KOPT-K1 (cell line): ENCODE measurements at regions not wholly inside any gene's neighbourhood (a gene's known extent, or its start where the extent isn't known, plus 50 kb on each side); places are given as distances from the start of the nearest gene placed in this dataset.

Experiments used
- H3K27ac ChIP-seq: fragments of 200-600 bp; sonication (generic); 2 replicates; pipeline ENCODE4 v1.5.1; 2016; ENCODE audit warnings: antibody characterized with exemption, mild to moderate bottlenecking, low read depth, low read length; ENCODE audit not compliant: poor library complexity, severe bottlenecking
- H3K36me3 ChIP-seq: fragments of 200-600 bp; sonication (generic); 2 replicates; pipeline ENCODE4 v1.5.1; 2017; ENCODE audit warnings: antibody characterized with exemption, mild to moderate bottlenecking, low read length, moderate library complexity; ENCODE audit not compliant: insufficient read depth
- H3K9me3 ChIP-seq: fragments of 200-600 bp; sonication (generic); 2 replicates; pipeline ENCODE4 v1.5.1; 2017; ENCODE audit warnings: antibody characterized with exemption, low read length, mild to moderate bottlenecking; ENCODE audit not compliant: insufficient read depth, poor library complexity, severe bottlenecking

DNA sequence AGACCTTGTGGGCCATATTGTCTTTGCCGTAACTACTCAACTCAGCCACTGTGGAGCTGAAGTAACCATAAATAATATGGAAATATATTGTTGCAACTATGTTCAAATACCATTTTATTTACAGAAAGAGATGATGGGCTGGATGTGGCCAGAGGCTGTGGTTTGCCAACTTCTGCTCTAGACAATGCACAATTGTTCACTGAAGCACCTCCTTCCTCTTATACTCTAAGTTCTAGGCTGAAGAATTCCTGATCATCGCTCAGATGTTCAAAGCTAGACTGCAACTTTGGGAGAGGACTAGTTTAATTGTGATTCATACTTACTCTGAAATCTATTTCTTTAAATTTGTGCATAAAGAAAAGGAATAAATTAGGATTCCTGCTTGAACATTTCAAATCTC is 245.0 kb downstream of the TAF11L14 start:
- H3K9me3 ChIP-seq = no peaks in the 10 kb centered on the region
- no peaks in the 10 kb centered on the region for H3K36me3 ChIP-seq
- H3K27ac ChIP-seq = no peak overlapping the region

DNA sequence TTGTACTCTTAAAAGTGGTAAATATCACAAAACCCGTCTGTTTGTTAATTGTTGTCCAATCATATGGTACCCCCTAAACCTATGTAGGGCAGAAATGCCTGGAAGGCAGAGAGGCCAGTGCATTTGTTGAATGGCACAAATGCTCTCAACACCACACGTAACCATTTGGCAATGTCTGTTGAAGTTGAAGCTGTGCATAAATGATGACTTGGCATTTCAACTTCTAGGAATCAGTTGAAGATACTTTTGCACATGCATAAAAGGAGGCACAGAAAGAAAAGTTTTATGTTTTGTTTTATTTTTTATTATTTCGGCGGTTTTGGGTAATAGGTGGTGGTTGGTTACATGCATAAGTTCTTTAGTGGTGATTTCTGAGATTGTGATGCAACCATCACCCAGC is 246.6 kb downstream of the TAF11L14 start:
- H3K9me3 ChIP-seq = no peaks in the 10 kb centered on the region
- H3K36me3 ChIP-seq = no peaks in the 10 kb centered on the region
- no peak overlapping the region for H3K27ac ChIP-seq

DNA sequence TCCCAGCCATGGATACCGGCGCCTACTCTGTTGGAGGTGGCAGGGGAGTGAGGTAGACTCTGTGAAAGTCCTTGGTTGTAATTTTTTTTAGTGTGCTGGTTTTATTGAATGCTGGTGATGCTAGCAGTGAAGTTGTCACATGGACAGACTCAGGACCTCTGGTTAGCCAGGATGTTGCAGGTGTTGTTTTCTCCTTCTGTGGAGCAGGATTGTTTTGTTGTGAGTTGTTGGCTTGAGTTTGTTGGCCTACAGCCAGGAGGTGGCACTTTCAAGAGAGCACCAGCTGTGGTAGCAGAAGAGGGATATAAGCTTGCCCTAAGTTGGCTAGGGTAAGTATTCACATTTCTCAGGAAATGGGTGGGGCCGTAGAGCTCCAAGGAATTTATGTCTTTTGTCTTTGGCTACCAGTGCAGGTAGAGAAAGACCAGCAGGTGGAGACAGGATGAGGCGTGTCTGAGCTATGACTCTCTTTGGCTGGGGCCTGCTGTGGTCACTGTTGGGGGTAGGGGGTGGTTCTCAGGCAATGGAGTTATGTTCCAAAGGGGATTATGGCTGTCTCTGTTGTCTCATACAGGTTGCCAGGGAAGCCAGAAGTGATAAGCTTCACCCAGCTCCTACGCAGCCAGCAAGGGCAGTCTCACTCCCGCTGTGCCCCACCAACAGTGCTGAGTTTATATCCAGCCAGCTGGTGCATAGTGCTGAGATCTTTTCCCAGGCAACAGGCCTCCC is 248.7 kb downstream of the TAF11L14 start:
- Histone ChIP-seq H3K27ac (no peak overlapping the region), H3K9me3 (no peaks in the 10 kb centered on the region), H3K36me3 (no peaks in the 10 kb centered on the region)

GRCh38 chr5:17888155-17888554 is 253.9 kb downstream of the TAF11L14 start:
- Histone ChIP-seq H3K9me3 (no peaks in the 10 kb centered on the region), H3K36me3 (no peaks in the 10 kb centered on the region), H3K27ac (no peak overlapping the region)

- Histone ChIP-seq H3K36me3 (no peaks in the 10 kb centered on the region), H3K27ac (no peak overlapping the region), H3K9me3 (no peaks in the 10 kb centered on the region)
Measured at GRCh38 chr5:17890501-17890900, 256.2 kb downstream of the TAF11L14 start.

DNA sequence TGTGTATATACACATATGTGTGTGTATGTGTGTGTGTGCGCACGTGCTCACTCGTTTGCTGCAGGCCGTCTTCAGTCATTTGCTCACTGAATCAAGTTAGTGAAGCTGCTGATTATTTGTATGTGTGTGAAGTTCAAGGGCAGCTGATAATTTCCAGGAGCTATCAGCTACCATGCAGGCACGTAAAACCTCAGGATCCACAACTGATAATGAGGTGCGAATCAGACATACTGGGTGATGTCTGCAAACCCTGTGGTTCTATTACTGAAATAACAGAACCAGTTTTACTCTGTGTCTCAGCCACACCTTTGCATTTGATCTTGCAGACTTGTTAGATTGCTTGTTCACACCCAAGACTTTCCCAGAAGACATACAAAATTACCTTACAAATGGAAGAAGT is 257.6 kb downstream of the TAF11L14 start:
- H3K36me3 ChIP-seq = no peaks in the 10 kb centered on the region
- no peak overlapping the region for H3K27ac ChIP-seq
- H3K9me3 ChIP-seq = no peaks in the 10 kb centered on the region

- H3K36me3 ChIP-seq = no peaks in the 10 kb centered on the region
- H3K9me3 ChIP-seq = no peaks in the 10 kb centered on the region
Measured at GRCh38 chr5:17893026-17893635, 258.9 kb downstream of the TAF11L14 start.

GRCh38 chr5:17895288-17896033 is 261.2 kb downstream of the TAF11L14 start:
- Histone ChIP-seq H3K27ac (no peak overlapping the region), H3K9me3 (no peaks in the 10 kb centered on the region), H3K36me3 (no peaks in the 10 kb centered on the region)

More at GRCh38 chr5:17893026-17893635, 258.9 kb downstream of the TAF11L14 start:
- H3K27ac ChIP-seq = no peak overlapping the region

DNA sequence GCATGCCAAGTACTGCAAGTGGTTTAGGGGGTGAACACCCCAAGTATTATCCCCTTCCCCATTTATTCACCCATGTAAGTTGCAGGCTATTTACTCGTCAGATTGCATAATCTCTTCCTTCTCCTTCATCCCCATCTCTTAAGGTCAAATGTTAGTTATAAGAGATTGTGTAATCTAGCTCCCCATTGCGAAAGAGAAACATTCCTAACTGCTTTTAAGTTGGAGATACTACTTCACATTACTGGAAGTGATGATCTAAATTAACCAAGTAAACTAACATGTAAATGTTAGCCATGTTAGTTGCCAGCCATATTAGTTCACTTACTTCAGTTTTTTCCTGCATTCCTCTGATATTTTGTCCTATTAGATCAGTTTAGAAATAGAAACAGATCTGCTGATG is 262.3 kb downstream of the TAF11L14 start:
- Histone ChIP-seq H3K27ac (no peak overlapping the region), H3K9me3 (no peaks in the 10 kb centered on the region), H3K36me3 (no peaks in the 10 kb centered on the region)

- Histone ChIP-seq H3K9me3 (no peaks in the 10 kb centered on the region), H3K27ac (no peak overlapping the region)
Measured at GRCh38 chr5:17897776-17898175, 263.5 kb downstream of the TAF11L14 start.

DNA sequence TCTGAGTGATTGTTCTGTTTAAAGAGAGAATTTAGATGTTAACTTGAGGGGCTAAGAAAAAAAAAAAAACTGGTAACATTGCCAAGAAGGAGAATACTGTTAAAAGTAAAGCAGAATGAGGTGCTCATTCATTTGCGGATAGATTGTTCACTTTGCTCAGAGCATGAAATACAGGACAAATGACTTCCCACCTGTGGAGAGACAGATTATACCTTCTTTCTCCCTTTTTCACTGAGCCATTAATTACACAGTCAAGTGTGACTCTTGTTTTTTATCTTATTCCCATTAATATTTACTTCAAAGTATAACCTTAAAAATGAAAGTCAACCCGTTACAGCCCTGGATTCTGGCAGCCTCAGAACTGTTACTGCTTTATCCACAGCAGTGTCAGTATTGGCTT is 264.5 kb downstream of the TAF11L14 start:
- Histone ChIP-seq H3K36me3 (no peaks in the 10 kb centered on the region), H3K27ac (no peak overlapping the region), H3K9me3 (no peaks in the 10 kb centered on the region)

More at GRCh38 chr5:17897776-17898175, 263.5 kb downstream of the TAF11L14 start:
- H3K36me3 ChIP-seq = no peaks in the 10 kb centered on the region

GRCh38 chr5:17907094-17907493 is 272.8 kb downstream of the TAF11L14 start:
- H3K27ac ChIP-seq = no peak overlapping the region
- H3K9me3 ChIP-seq = no peaks in the 10 kb centered on the region
- H3K36me3 ChIP-seq = no peaks in the 10 kb centered on the region

DNA sequence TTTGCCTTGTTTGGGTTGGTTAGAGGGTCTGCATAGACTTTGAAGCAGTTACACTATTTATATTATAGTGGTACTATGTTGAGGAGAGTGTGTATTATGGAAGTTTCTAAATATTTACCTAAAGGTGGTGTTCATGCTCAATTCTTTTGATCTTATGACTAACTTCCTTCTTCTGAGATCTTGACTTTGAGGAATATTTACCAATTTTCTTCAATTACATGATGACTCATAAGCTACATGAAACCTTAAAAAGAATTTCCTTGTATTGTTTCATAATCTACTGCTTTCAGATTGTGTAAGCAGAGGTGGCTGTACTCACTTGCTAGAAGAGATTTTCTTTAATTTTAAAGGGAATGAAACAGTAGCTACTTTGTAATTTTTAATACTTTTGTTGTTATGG is 276.1 kb downstream of the TAF11L14 start:
- Histone ChIP-seq H3K36me3 (no peaks in the 10 kb centered on the region), H3K27ac (no peak overlapping the region), H3K9me3 (no peaks in the 10 kb centered on the region)

- Histone ChIP-seq H3K27ac (no peak overlapping the region), H3K36me3 (no peaks in the 10 kb centered on the region), H3K9me3 (no peaks in the 10 kb centered on the region)
Measured at GRCh38 chr5:17912794-17913193, 278.5 kb downstream of the TAF11L14 start.

DNA sequence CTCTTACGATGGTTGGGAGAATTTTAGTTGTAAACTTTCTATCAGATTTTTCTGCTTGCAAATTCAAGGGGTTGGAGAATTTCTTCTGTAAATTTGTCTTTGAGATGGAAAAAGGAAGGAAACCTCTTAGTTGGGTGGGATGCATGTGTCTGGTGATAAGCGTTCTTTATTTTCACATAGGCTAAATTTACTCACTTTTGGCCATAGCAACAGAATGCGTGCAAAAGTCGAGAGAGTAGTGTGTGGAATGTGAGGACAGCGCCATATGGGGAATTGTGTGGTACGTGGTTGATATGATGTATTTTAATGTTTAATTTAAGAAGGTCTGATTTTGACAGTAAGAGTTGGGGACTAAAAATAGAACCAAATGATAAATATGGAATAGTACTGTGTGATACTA is 282.2 kb downstream of the TAF11L14 start:
- Histone ChIP-seq H3K9me3 (no peaks in the 10 kb centered on the region), H3K36me3 (no peaks in the 10 kb centered on the region), H3K27ac (no peak overlapping the region)
